Activated B cell treated with CpG ODN at 0.5 μM for 24 hours (primary cell): ENCODE measurements at regions not wholly inside any gene's neighbourhood (a gene's known extent, or its start where the extent isn't known, plus 50 kb on each side); places are given as distances from the start of the nearest gene placed in this dataset.

Source experiments
- ATAC-seq: fragments of 200-7000 bp; cut with Tn5 transposase; one replicate; pipeline ENCODE4 v1.10.0; 2021; ENCODE audit warnings: low read depth, mild to moderate bottlenecking, moderate library complexity
- CTCF ChIA-PET: fragments of 350-600 bp; sonication (Branson Sonifier 250); formaldehyde crosslinking; loops from one replicate; lab custom pipeline; 2021; ENCODE audit warnings: antibody characterized with exemption; lab: Charles Lee
- POLR2A ChIA-PET: fragments of 350-600 bp; sonication (Branson Sonifier 250); formaldehyde crosslinking; loops from one replicate; lab custom pipeline; 2021; ENCODE audit warnings: antibody characterized with exemption; lab: Charles Lee
- DNase-seq: peaks from one replicate; pipeline ENCODE4 v3.0.0; 2022
- H3K27ac Mint-ChIP-seq: one replicate; pipeline ENCODE4 v1.8.0; 2020; ENCODE audit warnings: mixed read lengths
- H3K27me3 Mint-ChIP-seq: one replicate; pipeline ENCODE4 v1.8.0; 2021; ENCODE audit warnings: mixed read lengths
- H3K36me3 Mint-ChIP-seq: one replicate; pipeline ENCODE4 v1.8.0; 2021; ENCODE audit warnings: low read depth, mixed read lengths
- H3K4me1 Mint-ChIP-seq: one replicate; pipeline ENCODE4 v1.8.0; 2021; ENCODE audit warnings: mixed read lengths
- H3K4me3 Mint-ChIP-seq: one replicate; pipeline ENCODE4 v1.8.0; 2020; ENCODE audit warnings: mild to moderate bottlenecking, mixed read lengths
- H3K9me3 Mint-ChIP-seq: one replicate; pipeline ENCODE4 v1.8.0; 2020; ENCODE audit warnings: mixed read lengths
- intact Hi-C: fragments of 100-400 bp; cut with micrococcal nuclease; formaldehyde crosslinking; loops from one replicate; pipeline ENCODE4 v1.15.1; 2024
- TF ChIP-seq, protein P1 (sequence below): fragments of 200-600 bp; IDR thresholded peaks from one replicate; pipeline ENCODE4 v1.8.0; 2022; ENCODE audit warnings: antibody characterized with exemption, mild to moderate bottlenecking

DNA sequence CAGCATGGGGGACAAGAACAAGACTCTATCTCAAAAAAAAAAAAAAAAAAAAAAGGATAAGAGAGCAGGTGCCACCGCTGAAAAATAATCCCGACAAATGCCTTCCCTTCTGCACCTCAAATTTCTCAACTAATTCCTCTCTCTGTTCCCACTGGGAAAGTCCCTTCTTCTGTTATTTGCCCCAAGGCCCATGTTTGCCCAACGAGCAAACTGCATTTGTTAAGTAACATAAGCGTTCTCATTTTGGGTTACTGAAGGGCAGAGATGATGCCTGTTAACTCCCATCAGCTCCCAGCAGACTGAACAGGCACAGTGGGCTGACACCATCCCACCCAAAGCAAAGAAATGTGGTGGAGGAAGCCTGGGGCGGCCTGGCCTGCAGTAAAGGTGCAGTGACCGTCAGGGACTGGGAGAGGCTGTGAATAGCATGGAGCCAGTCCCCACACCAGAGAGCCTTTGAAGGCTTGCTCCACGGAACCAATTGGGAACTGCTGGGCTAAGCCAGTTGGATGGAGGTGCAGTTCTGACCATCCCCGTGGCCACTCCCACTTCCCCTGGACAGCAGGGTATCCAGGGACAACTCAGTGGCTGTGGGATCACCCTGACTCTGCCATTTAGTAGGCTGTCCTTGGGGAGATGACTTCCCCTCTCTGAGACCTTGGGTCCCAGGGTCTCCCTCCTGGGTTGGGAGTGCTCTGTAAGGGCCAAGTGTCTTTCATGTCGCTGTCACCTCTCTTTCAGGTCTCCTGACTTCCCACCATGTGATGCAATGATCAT, 149.7 kb upstream of the IER5L start:
- DNase-seq (no peak), ATAC-seq (no peak)
- Mint-ChIP-seq H3K27me3 (peaks cover 2% of the 10 kb centered on the region), H3K27ac (no peak overlapping the region), H3K4me3 (no peak overlapping the region), H3K4me1 (peaks cover 5% of the 10 kb centered on the region), H3K9me3 (peaks cover 7% of the 10 kb centered on the region), H3K36me3 (no peaks in the 10 kb centered on the region)
- intact Hi-C loops: no loop called here
- CTCF ChIA-PET: no interaction called here
- POLR2A ChIA-PET: no interaction called here
- TF ChIP-seq, protein P1, sequence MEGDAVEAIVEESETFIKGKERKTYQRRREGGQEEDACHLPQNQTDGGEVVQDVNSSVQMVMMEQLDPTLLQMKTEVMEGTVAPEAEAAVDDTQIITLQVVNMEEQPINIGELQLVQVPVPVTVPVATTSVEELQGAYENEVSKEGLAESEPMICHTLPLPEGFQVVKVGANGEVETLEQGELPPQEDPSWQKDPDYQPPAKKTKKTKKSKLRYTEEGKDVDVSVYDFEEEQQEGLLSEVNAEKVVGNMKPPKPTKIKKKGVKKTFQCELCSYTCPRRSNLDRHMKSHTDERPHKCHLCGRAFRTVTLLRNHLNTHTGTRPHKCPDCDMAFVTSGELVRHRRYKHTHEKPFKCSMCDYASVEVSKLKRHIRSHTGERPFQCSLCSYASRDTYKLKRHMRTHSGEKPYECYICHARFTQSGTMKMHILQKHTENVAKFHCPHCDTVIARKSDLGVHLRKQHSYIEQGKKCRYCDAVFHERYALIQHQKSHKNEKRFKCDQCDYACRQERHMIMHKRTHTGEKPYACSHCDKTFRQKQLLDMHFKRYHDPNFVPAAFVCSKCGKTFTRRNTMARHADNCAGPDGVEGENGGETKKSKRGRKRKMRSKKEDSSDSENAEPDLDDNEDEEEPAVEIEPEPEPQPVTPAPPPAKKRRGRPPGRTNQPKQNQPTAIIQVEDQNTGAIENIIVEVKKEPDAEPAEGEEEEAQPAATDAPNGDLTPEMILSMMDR: no peak

DNA sequence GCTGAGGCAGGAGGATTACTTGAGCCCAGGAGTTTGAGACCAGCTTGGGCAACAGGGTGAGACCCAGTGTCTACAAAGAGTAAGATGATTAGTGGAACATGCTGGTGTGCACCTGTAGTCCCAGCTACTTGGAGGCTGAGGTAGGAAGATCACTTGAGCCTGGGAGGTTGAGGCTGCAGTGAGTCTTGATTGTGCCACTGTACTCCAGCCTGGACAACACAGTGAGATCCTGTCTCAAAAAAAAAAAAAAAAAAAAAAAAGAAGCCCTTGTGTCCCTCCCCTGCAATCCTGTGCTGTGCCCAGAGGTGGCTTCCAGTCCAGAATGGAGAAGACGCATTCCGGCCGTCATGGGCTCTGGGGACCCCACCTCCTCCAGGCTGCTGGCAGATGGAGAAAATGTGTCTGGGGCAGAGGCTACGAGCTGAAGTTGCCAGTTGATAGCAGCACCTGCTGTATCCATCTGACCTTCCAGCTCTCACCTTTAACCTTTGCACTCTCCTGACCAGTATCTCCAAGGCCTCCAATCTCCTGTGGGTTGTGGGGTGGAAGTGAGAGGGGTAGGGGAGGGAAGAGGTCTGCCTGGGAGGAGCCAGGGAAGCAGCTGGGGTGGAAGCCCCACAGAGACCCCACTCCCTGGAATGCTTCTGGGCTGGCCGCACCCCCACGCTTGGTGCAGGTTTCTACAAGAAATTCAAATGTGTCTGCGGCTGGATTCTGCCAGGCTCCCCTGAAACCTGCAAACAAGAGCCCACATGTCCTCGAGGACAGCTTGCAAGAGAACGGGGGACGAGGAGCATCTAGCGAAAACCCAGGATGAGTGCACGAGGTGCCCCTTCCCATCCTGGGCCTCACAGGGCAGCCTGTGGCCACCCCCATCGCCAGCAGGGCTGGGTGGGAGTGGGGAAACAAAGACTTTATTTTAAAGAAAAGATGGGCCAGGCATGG, 148.3 kb upstream of the IER5L start:
- CTCF ChIA-PET: no interaction called here
- DNase-seq: no peak
- POLR2A ChIA-PET: no interaction called here
- Mint-ChIP-seq H3K4me1 (peaks cover 7% of the 10 kb centered on the region), H3K9me3 (peaks cover 7% of the 10 kb centered on the region), H3K27ac (no peak overlapping the region), H3K36me3 (no peaks in the 10 kb centered on the region), H3K4me3 (no peak overlapping the region), H3K27me3 (no peaks in the 10 kb centered on the region)
- TF ChIP-seq, protein P1: no peak
- ATAC-seq: no peak
- intact Hi-C loops: no loop called here

DNA sequence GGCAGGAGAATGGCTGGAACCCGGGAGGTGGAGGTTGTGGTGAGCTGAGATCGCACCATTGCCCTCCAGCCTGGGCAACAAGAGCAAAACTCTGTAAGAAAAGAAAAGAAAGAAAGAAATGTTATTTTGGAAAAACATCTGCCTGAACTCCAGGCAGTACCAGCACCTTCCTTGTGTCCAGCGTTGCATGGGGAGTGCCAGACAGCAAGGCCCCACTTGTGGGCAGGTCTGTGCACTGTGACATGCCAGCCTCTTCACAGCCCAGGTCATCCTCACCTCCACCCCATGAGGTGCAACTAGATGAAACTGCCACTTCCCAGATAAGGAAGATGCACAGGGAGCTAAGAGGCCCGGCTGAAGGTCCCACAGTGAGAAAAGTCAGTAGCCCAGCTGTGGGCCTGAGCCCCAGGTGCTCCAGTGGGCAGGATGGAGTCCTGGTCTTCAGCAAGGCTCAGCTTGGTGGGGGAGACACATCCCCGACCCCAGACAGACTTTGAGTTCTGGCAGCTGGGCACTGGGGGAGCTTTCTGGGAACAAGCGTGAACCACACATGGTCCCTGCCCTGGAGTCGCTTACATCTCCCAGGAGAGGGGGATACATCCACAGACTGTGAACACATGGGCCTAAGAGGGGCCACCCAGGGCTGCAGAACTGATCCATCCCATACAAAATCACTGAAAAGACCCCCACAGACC, 146.9 kb upstream of the IER5L start:
- Mint-ChIP-seq H3K36me3 (no peaks in the 10 kb centered on the region), H3K4me3 (no peak overlapping the region), H3K9me3 (no peaks in the 10 kb centered on the region), H3K27ac (no peak overlapping the region), H3K27me3 (peaks cover 1% of the 10 kb centered on the region), H3K4me1 (peaks cover 16% of the 10 kb centered on the region)
- CTCF ChIA-PET: no interaction called here
- POLR2A ChIA-PET: no interaction called here
- no peak for DNase-seq
- ATAC-seq: no peak
- intact Hi-C loops: loop anchor here (5.0 kb wide), 2 partner anchors 87 to 282 kb away; no protein-coding TSS in a partner anchor
- TF ChIP-seq, protein P1: no peak

DNA sequence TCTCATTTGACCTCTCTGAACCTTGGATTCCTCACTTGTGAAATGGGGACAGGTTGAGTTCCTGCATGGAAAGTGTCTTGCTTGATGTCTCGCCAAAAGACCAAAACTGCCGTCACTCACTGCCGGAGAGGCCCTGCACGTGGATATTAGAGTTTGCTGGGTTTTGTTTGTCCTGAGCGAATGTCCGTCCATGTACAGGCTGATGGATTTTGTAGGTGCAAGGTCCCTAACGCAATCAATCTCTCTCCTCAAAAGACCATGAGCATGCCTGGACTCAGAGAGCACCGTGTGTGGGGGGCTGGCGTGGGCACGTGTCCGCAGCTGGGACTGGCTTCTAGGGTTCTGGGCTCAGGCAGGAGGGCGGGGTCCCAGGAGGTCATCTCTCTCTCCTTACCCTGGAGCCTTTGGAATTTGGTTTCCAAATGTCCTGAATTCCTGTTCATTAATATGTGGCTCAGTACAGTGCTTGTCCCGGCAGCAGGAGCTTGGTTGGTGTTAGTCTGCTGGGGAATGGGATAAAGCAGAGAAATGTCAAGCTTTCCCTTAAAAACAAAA, 146.0 kb upstream of the IER5L start:
- no peak overlapping the region for H3K4me3 Mint-ChIP-seq
- ATAC-seq: no peak
- peaks cover 18% of the 10 kb centered on the region for H3K4me1 Mint-ChIP-seq
- intact Hi-C loops: loop anchor here (5.0 kb wide), 2 partner anchors 88 to 283 kb away; no protein-coding TSS in a partner anchor
- TF ChIP-seq, protein P1: no peak
- CTCF ChIA-PET: no interaction called here
- no peaks in the 10 kb centered on the region for H3K9me3 Mint-ChIP-seq
- no peak overlapping the region for H3K27ac Mint-ChIP-seq
- H3K36me3 Mint-ChIP-seq: no peaks in the 10 kb centered on the region
- peaks cover 1% of the 10 kb centered on the region for H3K27me3 Mint-ChIP-seq
- DNase-seq: no peak
- POLR2A ChIA-PET: no interaction called here
